ENCODE measurements at regions not wholly inside any gene's neighbourhood (a gene's known extent, or its start where the extent isn't known, plus 50 kb on each side); places are given as distances from the start of the nearest gene placed in this dataset.

DNA sequence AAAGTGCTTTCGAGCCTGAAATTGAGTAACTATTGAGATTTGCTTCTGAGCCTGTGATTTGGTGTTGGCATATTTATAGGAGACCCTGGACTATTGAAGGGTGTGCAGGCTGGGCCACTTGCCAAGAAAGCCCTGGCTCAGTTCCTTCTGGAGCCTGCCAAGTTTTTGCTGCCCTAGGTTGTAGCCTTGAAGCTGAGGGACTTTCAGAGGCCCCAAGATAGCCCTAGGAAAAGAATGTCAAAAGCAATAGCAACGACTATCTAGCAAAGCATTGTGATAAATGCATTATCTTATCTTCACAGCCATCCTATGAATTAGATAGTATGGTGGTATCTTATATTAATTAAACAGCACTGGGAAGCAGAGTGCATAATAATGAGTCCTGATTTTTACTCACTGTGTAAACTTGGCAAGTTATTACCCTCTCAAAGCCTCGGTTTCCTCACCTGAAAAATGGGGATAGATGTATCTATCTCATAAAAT is 473.7 kb upstream of the PODXL start:
- Histone ChIP-seq H3K9ac (ENCODE audit: low read length) (no peak overlapping the region), H3K27ac (ENCODE audit: low read length) (no peak overlapping the region), H2AFZ (ENCODE audit: low read depth, low read length) (no peak overlapping the region), H3K4me2 (ENCODE audit: low read length) (no peak overlapping the region), H3K36me3 (replicated peaks; ENCODE audit: low read depth, low read length) (no peaks in the 10 kb centered on the region), H3K4me1 (ENCODE audit: low read length) (no peaks in the 10 kb centered on the region), H4K20me1 (ENCODE audit: insufficient read depth, low read length) (no peaks in the 10 kb centered on the region), H3K9me3 (ENCODE audit: insufficient read depth, low read length) (no peaks in the 10 kb centered on the region), H3K79me2 (ENCODE audit: low read length) (no peaks in the 10 kb centered on the region), H3K27me3 (ENCODE audit: low read depth, low read length) (0 out of 2 replicates have a peak, but pooled peaks cover 2% of the 10 kb centered on the region), H3K4me3 (ENCODE audit: low read length) (no peak overlapping the region)
- TF ChIP-seq EZH2phosphoT487 (IDR thresholded peaks at IDR 0.05; ENCODE audit: low read depth) (no peak), CTCF (IDR thresholded peaks at IDR 0.05; ENCODE audit: low read depth, low read length) (no peak)

DNA sequence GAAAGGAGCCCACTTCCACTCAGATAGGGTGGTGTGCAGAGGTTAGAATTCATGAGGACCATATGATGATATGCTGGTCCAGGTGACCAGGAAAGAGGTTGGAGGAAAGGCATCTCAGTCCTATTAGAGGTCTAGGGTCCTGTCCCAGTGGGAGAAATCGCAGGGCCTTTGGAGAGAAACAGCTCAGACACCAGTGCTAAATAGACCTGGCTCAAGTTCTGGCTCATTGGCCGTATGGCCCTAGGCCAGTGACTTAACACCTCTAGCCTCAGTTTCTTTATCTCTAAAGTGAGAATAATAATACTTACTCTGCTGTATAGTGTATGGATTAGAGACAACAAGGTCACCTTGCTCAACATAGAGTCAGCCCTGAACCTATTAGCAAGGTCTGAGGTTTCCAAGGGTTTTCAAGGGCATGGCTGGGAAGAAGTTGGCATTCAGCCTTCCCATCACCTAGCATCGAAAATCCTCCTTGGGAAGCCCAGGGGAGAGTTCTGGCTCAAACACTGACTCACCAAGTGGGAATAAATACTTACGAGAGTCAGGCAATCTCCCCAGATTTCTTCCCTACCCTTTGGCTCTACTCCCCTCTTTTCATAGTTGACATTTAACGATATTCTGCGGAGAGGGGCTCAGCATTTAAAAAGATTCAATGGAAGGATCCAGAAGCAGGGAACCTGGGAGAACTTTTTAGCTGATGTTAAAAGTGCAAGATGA is 473.1 kb upstream of the PODXL start:
- H3K36me3 ChIP-seq (replicated peaks; ENCODE audit: low read depth, low read length), result no peaks in the 10 kb centered on the region
- no peaks in the 10 kb centered on the region for H4K20me1 ChIP-seq (ENCODE audit: insufficient read depth, low read length)
- H2AFZ ChIP-seq (ENCODE audit: low read depth, low read length), result no peak overlapping the region
- H3K79me2 ChIP-seq (ENCODE audit: low read length), result no peaks in the 10 kb centered on the region
- no peak for TF ChIP-seq EZH2phosphoT487 (IDR thresholded peaks at IDR 0.05; ENCODE audit: low read depth)
- H3K4me1 ChIP-seq (ENCODE audit: low read length), result no peaks in the 10 kb centered on the region
- H3K9ac ChIP-seq (ENCODE audit: low read length), result no peak overlapping the region
- H3K27ac ChIP-seq (ENCODE audit: low read length), result no peak overlapping the region
- H3K27me3 ChIP-seq (ENCODE audit: low read depth, low read length), result peaks cover 6% of the 10 kb centered on the region; the same call in 1 of the 2 replicates
- no peaks in the 10 kb centered on the region for H3K9me3 ChIP-seq (ENCODE audit: insufficient read depth, low read length)
- no peak overlapping the region for H3K4me3 ChIP-seq (ENCODE audit: low read length)
- H3K4me2 ChIP-seq (ENCODE audit: low read length), result no peak overlapping the region

GRCh38 chr7:132028144-132028920 is 471.9 kb upstream of the PODXL start:
- Histone ChIP-seq H3K79me2 (ENCODE audit: low read length) (no peaks in the 10 kb centered on the region), H3K36me3 (replicated peaks; ENCODE audit: low read depth, low read length) (no peaks in the 10 kb centered on the region), H3K9ac (ENCODE audit: low read length) (no peak overlapping the region), H3K27ac (ENCODE audit: low read length) (no peak overlapping the region), H3K4me3 (ENCODE audit: low read length) (no peak overlapping the region), H4K20me1 (ENCODE audit: insufficient read depth, low read length) (no peaks in the 10 kb centered on the region), H3K4me1 (ENCODE audit: low read length) (no peaks in the 10 kb centered on the region), H3K9me3 (ENCODE audit: insufficient read depth, low read length) (no peaks in the 10 kb centered on the region), H2AFZ (ENCODE audit: low read depth, low read length) (no peak overlapping the region), H3K4me2 (ENCODE audit: low read length) (no peak overlapping the region), H3K27me3 (ENCODE audit: low read depth, low read length) (peaks cover 10% of the 10 kb centered on the region; the same call in 1 of the 2 replicates)
- TF ChIP-seq EZH2phosphoT487 (IDR thresholded peaks at IDR 0.05; ENCODE audit: low read depth), result no peak
- no peak for TF ChIP-seq CTCF (IDR thresholded peaks at IDR 0.05; ENCODE audit: low read depth, low read length)

DNA sequence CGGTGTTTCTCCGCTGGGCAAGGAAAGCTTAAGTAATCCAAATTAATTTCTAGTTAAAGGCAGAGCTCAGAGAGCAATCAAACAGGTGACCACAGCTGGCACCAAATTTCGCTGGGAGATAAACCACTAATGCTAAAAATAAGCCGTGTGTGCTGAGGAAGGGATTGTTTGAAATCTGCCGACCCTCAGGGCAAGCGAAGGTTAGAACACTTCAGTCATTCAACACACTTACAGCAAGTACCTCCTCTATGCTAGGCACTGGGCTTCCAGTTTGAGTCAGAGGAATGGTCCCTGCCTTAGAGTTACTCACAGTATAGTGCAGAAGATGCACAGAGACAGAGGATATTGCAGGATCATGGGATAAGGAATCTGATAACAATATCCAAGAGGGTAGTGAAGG is 467.9 kb upstream of the PODXL start:
- no peak overlapping the region for H3K9ac ChIP-seq (ENCODE audit: low read length)
- no peaks in the 10 kb centered on the region for H3K79me2 ChIP-seq (ENCODE audit: low read length)
- H4K20me1 ChIP-seq (ENCODE audit: insufficient read depth, low read length), result no peaks in the 10 kb centered on the region
- H3K27ac ChIP-seq (ENCODE audit: low read length), result no peak overlapping the region
- H3K4me1 ChIP-seq (ENCODE audit: low read length), result no peaks in the 10 kb centered on the region
- H3K4me2 ChIP-seq (ENCODE audit: low read length), result no peak overlapping the region
- H3K4me3 ChIP-seq (ENCODE audit: low read length), result no peak overlapping the region
- TF ChIP-seq EZH2phosphoT487 (IDR thresholded peaks at IDR 0.05; ENCODE audit: low read depth) (no peak), CTCF (IDR thresholded peaks at IDR 0.05; ENCODE audit: low read depth, low read length) (no peak)
- H3K36me3 ChIP-seq (replicated peaks; ENCODE audit: low read depth, low read length), result no peaks in the 10 kb centered on the region
- peaks cover 10% of the 10 kb centered on the region; the same call in 1 of the 2 replicates for H3K27me3 ChIP-seq (ENCODE audit: low read depth, low read length)
- H3K9me3 ChIP-seq (ENCODE audit: insufficient read depth, low read length), result no peaks in the 10 kb centered on the region
- no peak overlapping the region for H2AFZ ChIP-seq (ENCODE audit: low read depth, low read length)

All from OCI-LY3 (cell line).